ENCODE measurements at regions not wholly inside any gene's neighbourhood (a gene's known extent, or its start where the extent isn't known, plus 50 kb on each side); places are given as distances from the start of the nearest gene placed in this dataset.

- DNase-seq = no peak
Measured at GRCh38 chr9:106726070-106726815, 136.7 kb upstream of the ZNF462 start.

GRCh38 chr9:106727969-106728368 lies 135.0 kb upstream of the ZNF462 start:
- no peak for DNase-seq

DNA sequence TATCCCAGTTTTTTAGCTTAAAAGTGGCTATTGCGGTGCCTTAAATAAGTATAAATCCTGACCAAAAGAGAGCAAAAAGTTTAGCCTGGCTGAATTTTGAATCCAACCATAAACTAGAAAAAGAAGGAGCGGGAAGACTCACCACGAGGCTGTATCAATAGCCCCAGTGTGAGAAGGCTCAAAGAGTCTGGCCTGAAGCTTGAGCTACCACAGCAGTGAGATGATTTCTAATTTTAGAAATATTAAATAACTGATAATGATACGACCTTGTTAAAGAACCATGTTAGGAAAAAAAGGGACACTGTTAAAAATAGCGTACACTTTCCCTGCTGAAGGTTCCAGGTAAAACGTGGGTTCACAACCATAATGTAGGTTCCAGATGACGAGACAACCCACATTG lies 134.1 kb upstream of the ZNF462 start:
- no peak for DNase-seq

DNA sequence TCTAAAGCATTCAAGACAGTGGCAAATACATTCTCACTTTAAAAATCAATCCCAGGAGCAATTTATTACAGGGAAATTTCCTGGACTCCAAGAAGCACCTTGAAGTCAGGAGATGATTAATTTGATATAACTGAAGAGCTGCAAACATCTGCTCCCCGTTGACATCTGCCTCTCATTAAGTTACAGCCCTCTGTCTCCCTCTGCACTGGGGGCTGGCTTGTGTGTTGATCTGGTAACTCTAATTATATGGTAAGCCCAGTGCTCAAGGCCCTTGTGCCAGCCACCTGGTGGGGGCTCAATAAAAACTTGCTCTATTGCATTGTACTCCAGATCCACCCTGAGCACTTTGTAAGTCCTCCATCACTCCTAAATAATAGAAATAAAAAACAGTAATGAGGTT lies 131.1 kb upstream of the ZNF462 start:
- peak; percentile 97 for DNase-seq

DNA sequence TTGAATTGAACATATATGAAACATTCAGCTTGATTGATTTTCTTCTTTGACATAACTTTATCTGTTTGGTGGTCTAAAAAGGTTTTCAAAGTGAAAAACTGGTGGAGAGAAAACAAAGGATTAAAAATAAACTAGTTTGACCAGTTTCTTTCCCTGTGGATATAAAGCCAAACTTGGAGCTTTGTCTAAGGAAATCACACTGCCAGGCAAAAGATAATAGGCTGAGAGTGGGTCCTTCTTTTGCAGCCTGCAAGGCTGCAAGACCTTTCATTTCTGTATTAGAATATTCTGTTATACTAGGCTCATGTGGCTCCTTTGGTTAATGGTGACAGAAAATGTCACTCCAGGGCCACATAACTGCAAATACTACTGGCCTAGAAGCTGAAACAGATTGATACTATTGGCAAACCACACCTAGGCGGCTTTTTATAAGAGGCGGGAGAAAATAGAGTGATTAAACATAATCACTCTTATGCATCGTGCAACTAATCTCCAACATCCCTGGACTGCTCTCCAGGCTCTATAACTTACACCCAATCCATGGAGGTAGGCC lies 129.1 kb upstream of the ZNF462 start:
- DNase-seq = no peak

- no peak for DNase-seq
Measured at GRCh38 chr9:106737516-106737915, 125.5 kb upstream of the ZNF462 start.

- no peak for DNase-seq
Measured at GRCh38 chr9:106738109-106738508, 124.9 kb upstream of the ZNF462 start.

DNA sequence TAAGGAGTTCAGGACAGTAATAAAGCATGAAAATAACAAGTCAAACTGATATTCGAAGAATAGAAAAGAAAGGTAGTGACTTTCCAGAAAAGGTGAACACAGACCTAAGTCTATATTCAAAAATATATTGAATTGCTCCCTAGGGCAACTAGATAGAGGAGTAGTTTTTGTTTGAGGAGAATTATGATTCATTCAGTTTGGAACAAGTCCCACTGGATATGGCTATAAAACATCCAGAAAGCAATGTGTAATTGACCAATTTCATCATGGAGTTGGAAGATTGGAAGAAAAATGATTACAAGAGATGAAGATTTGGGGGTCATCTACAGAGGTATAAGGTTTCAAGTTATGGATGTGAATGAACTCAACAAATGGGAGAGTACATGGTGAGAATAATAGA lies 117.5 kb upstream of the ZNF462 start:
- no peak for DNase-seq

GRCh38 chr9:106745876-106746275 lies 117.1 kb upstream of the ZNF462 start:
- no peak for DNase-seq

GRCh38 chr9:106751681-106752080 lies 111.3 kb upstream of the ZNF462 start:
- no peak for DNase-seq

DNA sequence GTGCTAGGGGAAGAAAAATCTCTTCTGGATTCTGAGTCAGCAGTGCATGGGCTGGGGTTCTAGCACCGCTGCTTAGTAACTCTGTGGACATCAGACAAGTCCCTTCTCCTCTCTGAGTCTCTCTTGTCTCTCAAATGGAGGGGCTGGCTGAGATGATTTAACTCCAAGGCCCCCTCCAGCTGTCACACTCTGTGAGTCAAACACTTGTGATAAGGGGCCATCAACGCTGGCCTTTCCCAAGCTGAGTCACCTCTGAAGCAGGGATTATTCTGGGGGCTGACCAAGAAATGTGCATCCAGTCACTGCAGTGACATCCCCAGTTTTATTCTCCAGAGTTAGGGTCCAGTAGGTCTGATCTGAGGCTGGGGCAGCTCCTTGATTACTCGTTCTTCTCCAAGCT lies 110.4 kb upstream of the ZNF462 start:
- peak; percentile 51 for DNase-seq

DNA sequence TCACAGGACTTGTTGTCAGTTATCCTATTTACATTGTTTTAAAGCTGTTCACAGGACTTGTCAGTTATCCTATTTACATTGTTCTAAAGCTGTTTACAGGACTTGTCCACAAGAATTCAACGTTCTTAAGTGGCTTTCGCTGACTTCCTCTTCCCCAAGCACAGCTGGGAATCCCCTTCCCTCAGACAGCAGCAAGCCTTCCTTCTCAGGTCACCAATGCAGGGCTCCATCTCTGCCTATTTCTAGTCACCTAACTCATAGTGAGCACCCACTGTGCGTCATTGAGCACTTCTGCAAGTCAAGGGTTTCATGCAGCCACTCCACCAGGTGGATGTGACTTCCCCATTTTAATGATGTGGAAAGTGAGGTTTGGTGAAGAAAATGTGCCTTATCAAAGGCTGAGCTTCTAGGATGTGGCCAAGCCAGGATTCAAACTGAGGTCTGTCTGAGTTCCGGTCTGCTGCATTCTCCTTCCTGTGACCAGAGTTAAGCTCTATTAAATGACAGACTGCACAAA lies 109.8 kb upstream of the ZNF462 start:
- peak; percentile 47 for DNase-seq

DNA sequence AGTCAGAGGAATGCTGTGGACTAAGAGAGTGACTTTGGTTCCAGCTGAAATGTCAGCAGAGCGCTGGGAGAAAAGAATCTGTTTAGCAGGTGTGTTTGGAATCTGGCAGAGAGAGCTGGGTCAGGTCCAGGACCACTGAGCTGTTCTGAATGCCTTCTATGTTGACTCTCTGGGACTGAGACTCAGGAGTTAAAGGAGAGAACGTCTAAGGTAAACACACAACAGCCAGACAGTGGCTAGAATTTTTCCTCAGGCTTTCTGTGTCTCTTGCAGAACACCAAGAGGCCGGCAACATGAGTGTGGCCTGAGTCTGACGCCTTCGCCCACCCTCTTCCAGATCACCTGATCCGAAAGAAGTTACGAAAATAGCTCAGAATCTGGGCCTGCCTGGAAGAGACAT lies 107.2 kb upstream of the ZNF462 start:
- DNase-seq = no peak

- peak; percentile 22 for DNase-seq
Measured at GRCh38 chr9:106757514-106757913, 105.5 kb upstream of the ZNF462 start.

- no peak for DNase-seq
Measured at GRCh38 chr9:106758911-106759310, 104.1 kb upstream of the ZNF462 start.

DNA sequence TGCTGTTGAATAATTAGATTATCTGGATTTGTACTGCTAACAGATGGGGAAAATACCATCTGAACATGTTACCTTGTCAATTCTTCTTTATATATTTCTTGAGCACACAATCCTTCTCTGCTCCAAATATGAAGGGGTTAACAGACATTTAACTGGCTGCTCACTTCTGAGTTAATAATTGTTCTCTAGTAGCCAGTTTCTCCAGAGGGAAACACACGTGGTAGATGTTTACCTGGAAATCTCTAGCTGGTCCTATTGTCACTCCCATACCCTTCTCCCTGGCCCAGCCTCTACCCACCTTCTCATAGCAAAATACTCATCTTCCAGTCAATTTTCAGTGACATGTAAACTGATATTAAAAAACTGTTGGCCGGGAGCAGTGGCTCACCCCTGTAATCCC lies 101.5 kb upstream of the ZNF462 start:
- peak; percentile 24 for DNase-seq

DNA sequence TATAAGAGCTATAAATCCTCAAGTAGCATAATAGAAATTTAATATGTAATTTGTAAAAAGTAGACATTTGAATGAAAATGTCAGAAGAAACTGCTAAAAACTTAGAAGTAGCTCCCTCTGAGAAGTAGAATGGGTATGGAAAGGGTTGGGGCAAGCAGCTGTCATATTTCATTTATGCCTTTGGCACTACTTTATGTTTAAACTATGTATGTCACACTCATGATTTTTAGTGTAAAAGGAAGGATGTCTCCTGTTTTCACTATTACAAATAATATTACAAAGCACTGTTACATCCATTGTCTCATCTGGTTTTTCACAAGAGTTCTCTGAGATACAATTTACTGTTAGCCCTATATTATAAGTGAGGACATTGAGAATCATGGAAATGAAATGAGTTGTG lies 96.3 kb upstream of the ZNF462 start:
- DNase-seq = no peak

DNA sequence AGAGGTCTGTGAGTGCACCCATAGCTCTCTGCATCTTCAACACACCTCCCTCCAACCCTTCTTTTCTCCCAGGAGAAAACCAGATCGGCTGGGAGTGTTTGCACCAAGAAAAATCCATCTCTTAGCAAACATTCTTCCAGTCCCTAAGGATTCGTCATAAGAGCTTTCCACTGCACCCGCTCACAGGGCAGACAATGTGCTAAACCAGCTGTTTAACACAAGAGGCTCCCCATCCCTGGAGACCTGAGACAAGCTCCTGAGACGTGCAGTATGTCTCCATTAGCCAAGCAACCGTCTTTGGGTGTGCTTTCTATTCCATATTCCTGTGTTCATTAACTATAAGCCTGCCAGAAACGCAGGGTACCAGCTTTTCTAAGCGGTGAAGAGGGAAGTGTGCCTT lies 93.6 kb upstream of the ZNF462 start:
- DNase-seq = peak; percentile 58

DNA sequence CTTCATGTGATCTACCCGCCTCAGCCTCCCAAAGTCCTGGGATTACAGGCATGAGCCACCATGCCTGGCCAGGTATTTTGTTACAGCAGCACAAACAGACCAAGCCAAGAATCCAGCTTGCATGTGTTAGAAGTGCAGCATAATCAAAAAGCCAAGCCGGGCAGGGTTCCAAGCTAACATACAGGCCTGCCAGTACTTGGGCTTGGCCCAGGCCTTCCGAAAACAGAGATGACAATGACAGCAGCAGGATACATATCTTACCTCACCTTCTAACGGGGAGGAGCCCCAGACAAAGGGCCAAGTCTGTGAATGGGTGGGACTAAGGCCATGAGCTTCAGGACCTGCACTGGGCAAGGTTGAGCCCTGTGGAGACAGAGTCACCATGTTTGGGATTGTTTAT lies 91.4 kb upstream of the ZNF462 start:
- DNase-seq = no peak

DNA sequence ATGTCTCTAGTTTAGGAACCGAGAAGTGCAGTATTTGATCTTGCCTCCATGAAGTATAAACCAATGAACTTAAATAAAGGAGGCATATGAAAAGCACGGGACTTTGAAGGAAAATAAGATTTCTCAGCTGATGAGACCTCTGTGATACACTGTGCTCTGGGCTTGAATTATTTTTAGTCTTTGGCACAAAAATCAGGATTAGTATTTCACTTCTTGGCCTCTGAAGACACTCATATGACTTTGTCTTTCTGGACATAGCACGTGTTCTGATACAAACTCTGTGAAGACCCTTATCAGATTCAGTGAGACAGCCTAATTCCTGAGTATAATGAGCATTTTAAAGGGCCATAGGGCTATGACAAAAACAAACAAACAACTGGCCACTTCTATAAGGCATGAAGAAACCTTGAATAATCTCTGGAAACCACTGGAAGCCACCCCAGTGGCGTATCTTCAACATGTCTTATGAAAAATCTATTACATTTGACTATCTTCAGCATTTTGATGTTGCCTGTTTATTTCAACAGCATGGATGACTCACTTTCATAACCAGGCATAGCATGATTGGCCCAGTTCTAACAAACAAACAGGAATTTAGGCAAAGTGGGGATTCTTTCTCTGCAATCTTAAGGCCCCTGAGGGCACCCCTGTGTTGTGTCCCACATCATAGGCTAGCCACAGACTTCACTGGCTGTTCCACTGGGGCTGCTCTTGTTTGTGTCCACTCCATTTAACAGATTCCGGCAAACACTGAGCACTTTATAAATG lies 90.3 kb upstream of the ZNF462 start:
- no peak for DNase-seq

- DNase-seq = no peak
Measured at GRCh38 chr9:106773750-106774149, 89.2 kb upstream of the ZNF462 start.

DNA sequence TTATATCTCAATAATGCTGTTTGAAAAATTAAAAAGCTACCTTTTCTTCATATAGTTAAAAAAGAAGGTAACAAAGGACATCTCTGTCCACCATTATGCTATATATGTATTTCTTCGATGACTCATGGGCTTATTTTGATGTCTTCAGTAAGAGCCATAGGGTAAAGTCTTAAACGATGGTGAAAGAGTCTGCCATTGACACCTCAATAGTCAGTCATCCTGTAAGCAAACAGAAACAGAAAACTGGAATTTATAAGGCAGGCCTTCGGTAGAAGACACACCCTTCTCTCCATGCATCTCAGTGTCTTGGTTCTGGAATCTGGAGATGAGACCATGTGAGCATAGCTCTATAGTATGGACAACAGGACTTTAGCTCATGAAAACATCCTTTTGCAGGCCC lies 87.0 kb upstream of the ZNF462 start:
- DNase-seq = no peak

- no peak for DNase-seq
Measured at GRCh38 chr9:106779796-106780195, 83.2 kb upstream of the ZNF462 start.

DNA sequence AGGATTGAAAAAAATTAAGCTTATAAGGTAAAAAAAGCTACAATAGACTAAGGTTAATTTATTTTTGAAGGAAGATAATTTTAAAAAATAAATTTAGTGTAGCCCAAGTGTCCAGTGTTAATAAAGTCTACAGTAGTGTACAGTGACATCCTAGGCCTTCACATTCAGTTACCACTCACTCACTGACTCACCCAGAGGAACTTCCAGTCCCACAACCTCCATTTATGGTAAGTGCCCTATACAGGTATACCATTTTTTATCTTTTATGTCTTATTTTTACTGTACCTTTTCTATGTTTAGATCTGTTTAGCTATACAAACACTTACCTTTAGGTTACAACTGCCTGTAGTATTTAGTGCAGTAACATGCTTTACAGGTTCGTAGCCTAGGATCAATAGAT lies 79.8 kb upstream of the ZNF462 start:
- DNase-seq = no peak
